ENCODE measurements at regions not wholly inside any gene's neighbourhood (a gene's known extent, or its start where the extent isn't known, plus 50 kb on each side); places are given as distances from the start of the nearest gene placed in this dataset.

GRCh38 chr4:13893987-13894386, 266.5 kb upstream of the BOD1L1 start:
- TF ChIP-seq ZNF274 (IDR thresholded peaks at IDR 0.05; ENCODE audit: low read depth, low read length) (no peak), YY1 (IDR thresholded peaks at IDR 0.05; ENCODE audit: insufficient read depth, insufficient read length) (no peak), SUZ12 (IDR thresholded peaks at IDR 0.05; ENCODE audit: extremely low read depth, insufficient read depth, insufficient read length) (no peak)
- Histone ChIP-seq H3K4me3 (ENCODE audit: insufficient read length, low read depth) (no peak overlapping the region), H3K4me1 (ENCODE audit: insufficient read depth, insufficient read length) (peaks cover 3% of the 10 kb centered on the region), H3K27me3 (ENCODE audit: insufficient read depth, insufficient read length) (no peaks in the 10 kb centered on the region), H3K9ac (ENCODE audit: insufficient read length, low read depth) (no peak overlapping the region), H3K36me3 (ENCODE audit: insufficient read depth, insufficient read length, low read length) (no peaks in the 10 kb centered on the region), H3K9me3 (ENCODE audit: insufficient read depth, low read length) (no peaks in the 10 kb centered on the region)
- DNase-seq (ENCODE audit: low read depth, low spot score), result no peak

DNA sequence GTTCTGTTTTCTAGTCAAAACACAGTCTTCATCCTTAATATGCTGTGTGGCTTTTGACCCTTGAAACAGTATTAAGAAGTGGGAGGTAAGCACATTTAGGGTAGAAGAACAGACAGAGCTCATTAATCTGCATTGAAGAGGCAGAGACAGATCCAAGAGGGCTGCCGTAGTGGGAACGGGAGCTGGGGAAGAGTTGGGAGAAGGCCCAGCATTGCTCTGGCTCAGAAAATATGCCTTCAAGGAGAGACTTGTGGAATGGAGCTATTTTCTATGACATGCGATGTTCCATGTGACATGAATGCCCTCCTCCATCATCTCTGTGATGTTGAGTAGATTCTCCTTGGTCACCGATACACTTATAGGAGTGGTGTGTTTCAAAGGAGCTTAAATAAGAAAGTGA, 273.3 kb upstream of the BOD1L1 start:
- Histone ChIP-seq H3K9me3 (ENCODE audit: insufficient read depth, low read length) (no peaks in the 10 kb centered on the region), H3K27me3 (ENCODE audit: insufficient read depth, insufficient read length) (no peaks in the 10 kb centered on the region), H3K4me1 (ENCODE audit: insufficient read depth, insufficient read length) (no peaks in the 10 kb centered on the region), H3K4me3 (ENCODE audit: insufficient read length, low read depth) (no peak overlapping the region), H3K9ac (ENCODE audit: insufficient read length, low read depth) (no peak overlapping the region), H3K36me3 (ENCODE audit: insufficient read depth, insufficient read length, low read length) (no peaks in the 10 kb centered on the region)
- TF ChIP-seq ZNF274 (IDR thresholded peaks at IDR 0.05; ENCODE audit: low read depth, low read length) (no peak), YY1 (IDR thresholded peaks at IDR 0.05; ENCODE audit: insufficient read depth, insufficient read length) (no peak), SUZ12 (IDR thresholded peaks at IDR 0.05; ENCODE audit: extremely low read depth, insufficient read depth, insufficient read length) (no peak)
- DNase-seq (ENCODE audit: low read depth, low spot score), result no peak

DNA sequence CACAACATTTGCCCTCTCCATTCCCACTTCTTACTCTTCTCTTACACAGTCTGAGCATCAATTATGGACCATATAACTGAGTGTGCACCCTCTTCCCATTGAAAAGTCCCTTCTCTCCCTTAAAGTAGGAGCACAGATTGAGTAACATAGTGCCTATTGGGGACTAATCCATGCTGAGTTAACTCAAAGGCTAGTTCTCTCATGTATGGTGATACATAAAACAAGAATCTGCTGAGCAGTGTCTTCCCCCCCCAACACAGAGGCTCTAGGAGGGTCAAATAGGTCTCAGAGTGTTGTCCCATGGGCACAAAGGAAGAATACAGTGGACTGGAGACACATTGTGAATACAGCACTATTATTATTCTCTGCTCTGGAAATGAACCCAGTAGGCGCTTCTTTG, 274.6 kb upstream of the BOD1L1 start:
- no peak overlapping the region for H3K9ac ChIP-seq (ENCODE audit: insufficient read length, low read depth)
- no peak overlapping the region for H3K4me3 ChIP-seq (ENCODE audit: insufficient read length, low read depth)
- DNase-seq (ENCODE audit: low read depth, low spot score), result no peak
- H3K9me3 ChIP-seq (ENCODE audit: insufficient read depth, low read length), result no peaks in the 10 kb centered on the region
- H3K4me1 ChIP-seq (ENCODE audit: insufficient read depth, insufficient read length), result no peaks in the 10 kb centered on the region
- H3K36me3 ChIP-seq (ENCODE audit: insufficient read depth, insufficient read length, low read length), result no peaks in the 10 kb centered on the region
- TF ChIP-seq YY1 (IDR thresholded peaks at IDR 0.05; ENCODE audit: insufficient read depth, insufficient read length), result no peak
- TF ChIP-seq SUZ12 (IDR thresholded peaks at IDR 0.05; ENCODE audit: extremely low read depth, insufficient read depth, insufficient read length), result no peak
- no peak for TF ChIP-seq ZNF274 (IDR thresholded peaks at IDR 0.05; ENCODE audit: low read depth, low read length)
- H3K27me3 ChIP-seq (ENCODE audit: insufficient read depth, insufficient read length), result no peaks in the 10 kb centered on the region

DNA sequence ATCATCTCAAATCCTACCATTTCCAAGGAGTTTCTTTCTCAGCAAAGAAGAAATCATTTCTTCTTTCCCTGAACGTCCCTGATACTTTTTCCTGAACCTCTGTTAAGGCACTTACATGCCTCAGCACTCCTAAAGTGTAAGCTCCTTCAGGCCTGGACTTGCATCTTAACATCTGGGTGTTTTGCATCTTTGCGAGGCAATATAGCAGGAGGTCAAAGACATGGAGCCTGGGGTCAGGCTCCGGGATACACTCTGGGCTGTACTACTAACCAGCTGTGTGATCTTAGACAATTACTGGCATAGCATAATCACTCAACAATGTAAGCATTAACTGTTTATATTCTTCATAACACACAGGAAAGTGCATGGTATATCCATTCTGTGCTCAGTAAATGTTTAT, 275.5 kb upstream of the BOD1L1 start:
- Histone ChIP-seq H3K9me3 (ENCODE audit: insufficient read depth, low read length) (no peaks in the 10 kb centered on the region), H3K4me3 (ENCODE audit: insufficient read length, low read depth) (no peak overlapping the region), H3K4me1 (ENCODE audit: insufficient read depth, insufficient read length) (no peaks in the 10 kb centered on the region), H3K27me3 (ENCODE audit: insufficient read depth, insufficient read length) (no peaks in the 10 kb centered on the region), H3K36me3 (ENCODE audit: insufficient read depth, insufficient read length, low read length) (no peaks in the 10 kb centered on the region), H3K9ac (ENCODE audit: insufficient read length, low read depth) (no peak overlapping the region)
- TF ChIP-seq ZNF274 (IDR thresholded peaks at IDR 0.05; ENCODE audit: low read depth, low read length) (no peak), SUZ12 (IDR thresholded peaks at IDR 0.05; ENCODE audit: extremely low read depth, insufficient read depth, insufficient read length) (no peak), YY1 (IDR thresholded peaks at IDR 0.05; ENCODE audit: insufficient read depth, insufficient read length) (no peak)
- no peak for DNase-seq (ENCODE audit: low read depth, low spot score)

DNA sequence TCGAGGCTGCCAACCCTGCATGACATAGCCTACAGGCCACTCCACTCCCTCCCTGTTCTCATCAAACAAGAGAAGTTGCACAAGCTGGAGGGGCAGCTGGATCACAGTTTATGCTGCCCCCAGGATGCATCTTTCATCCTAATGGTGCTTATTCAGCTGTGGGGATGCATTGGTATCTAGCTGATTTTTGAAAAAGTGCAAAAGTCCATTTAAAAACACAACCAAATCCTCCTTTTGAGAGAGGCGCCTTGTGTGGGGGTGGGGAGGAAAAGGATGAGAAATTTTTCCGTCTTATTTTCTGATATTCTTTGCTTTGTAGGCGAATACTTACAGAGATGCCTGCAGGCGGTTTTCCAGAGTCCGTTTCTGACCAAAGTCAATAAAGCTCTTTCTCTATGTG, 276.4 kb upstream of the BOD1L1 start:
- H3K4me3 ChIP-seq (ENCODE audit: insufficient read length, low read depth), result no peak overlapping the region

DNA sequence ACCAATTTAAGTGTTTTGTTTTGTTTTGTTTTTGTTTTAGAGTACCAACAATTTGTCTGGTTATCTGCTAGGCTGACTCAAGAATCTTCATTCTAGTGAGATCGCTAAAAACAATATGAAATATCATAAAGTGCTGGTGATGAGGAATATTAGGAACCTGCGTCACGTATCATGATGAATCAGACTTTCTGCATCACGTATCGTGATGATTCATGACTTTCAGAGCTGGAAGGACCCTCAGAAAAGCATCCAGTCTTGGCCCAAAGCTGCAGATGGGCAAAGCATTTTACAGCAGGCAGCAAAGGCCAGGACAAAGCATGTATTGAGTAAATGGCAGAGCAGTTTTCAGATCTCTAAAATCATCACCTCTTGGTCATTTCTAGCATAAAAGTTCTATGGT, 278.0 kb upstream of the BOD1L1 start:
- no peak overlapping the region for H3K4me3 ChIP-seq (ENCODE audit: insufficient read length, low read depth)
- TF ChIP-seq ZNF274 (IDR thresholded peaks at IDR 0.05; ENCODE audit: low read depth, low read length) (no peak), SUZ12 (IDR thresholded peaks at IDR 0.05; ENCODE audit: extremely low read depth, insufficient read depth, insufficient read length) (no peak), YY1 (IDR thresholded peaks at IDR 0.05; ENCODE audit: insufficient read depth, insufficient read length) (no peak)
- no peaks in the 10 kb centered on the region for H3K27me3 ChIP-seq (ENCODE audit: insufficient read depth, insufficient read length)
- DNase-seq (ENCODE audit: low read depth, low spot score), result no peak
- H3K36me3 ChIP-seq (ENCODE audit: insufficient read depth, insufficient read length, low read length), result no peaks in the 10 kb centered on the region
- H3K9me3 ChIP-seq (ENCODE audit: insufficient read depth, low read length), result no peaks in the 10 kb centered on the region
- no peak overlapping the region for H3K9ac ChIP-seq (ENCODE audit: insufficient read length, low read depth)
- H3K4me1 ChIP-seq (ENCODE audit: insufficient read depth, insufficient read length), result no peaks in the 10 kb centered on the region

More for the DNA sequence above, 276.4 kb upstream of the BOD1L1 start:
- H3K9me3 ChIP-seq (ENCODE audit: insufficient read depth, low read length), result no peaks in the 10 kb centered on the region
- TF ChIP-seq ZNF274 (IDR thresholded peaks at IDR 0.05; ENCODE audit: low read depth, low read length) (no peak), SUZ12 (IDR thresholded peaks at IDR 0.05; ENCODE audit: extremely low read depth, insufficient read depth, insufficient read length) (no peak), YY1 (IDR thresholded peaks at IDR 0.05; ENCODE audit: insufficient read depth, insufficient read length) (no peak)
- H3K36me3 ChIP-seq (ENCODE audit: insufficient read depth, insufficient read length, low read length), result no peaks in the 10 kb centered on the region
- no peak overlapping the region for H3K9ac ChIP-seq (ENCODE audit: insufficient read length, low read depth)
- no peaks in the 10 kb centered on the region for H3K27me3 ChIP-seq (ENCODE audit: insufficient read depth, insufficient read length)
- DNase-seq (ENCODE audit: low read depth, low spot score), result no peak
- H3K4me1 ChIP-seq (ENCODE audit: insufficient read depth, insufficient read length), result no peaks in the 10 kb centered on the region

DNA sequence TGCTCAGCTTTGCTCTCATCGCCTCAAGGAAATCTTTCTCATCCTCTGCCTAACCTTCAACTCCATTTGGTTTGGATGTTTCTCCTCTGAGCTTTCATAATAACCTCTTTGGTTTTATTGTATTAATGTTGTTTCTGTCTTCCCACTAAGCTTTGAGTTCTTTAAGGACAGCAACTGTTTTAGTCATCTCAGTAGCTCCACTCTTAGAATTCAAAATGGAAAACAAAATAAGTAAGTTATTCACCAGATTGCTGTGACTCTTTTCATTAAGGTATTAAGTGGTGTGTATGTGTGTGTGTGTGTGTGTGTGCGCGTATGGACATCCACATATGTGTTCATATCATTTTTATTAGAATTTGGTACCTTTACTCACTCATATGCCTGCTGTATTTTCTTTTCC, 279.2 kb upstream of the BOD1L1 start:
- H3K27me3 ChIP-seq (ENCODE audit: insufficient read depth, insufficient read length), result no peaks in the 10 kb centered on the region

More for the DNA sequence above, 279.2 kb upstream of the BOD1L1 start:
- TF ChIP-seq ZNF274 (IDR thresholded peaks at IDR 0.05; ENCODE audit: low read depth, low read length) (no peak), YY1 (IDR thresholded peaks at IDR 0.05; ENCODE audit: insufficient read depth, insufficient read length) (no peak), SUZ12 (IDR thresholded peaks at IDR 0.05; ENCODE audit: extremely low read depth, insufficient read depth, insufficient read length) (no peak)
- no peaks in the 10 kb centered on the region for H3K4me1 ChIP-seq (ENCODE audit: insufficient read depth, insufficient read length)
- no peak overlapping the region for H3K4me3 ChIP-seq (ENCODE audit: insufficient read length, low read depth)
- no peaks in the 10 kb centered on the region for H3K9me3 ChIP-seq (ENCODE audit: insufficient read depth, low read length)
- H3K36me3 ChIP-seq (ENCODE audit: insufficient read depth, insufficient read length, low read length), result no peaks in the 10 kb centered on the region
- DNase-seq (ENCODE audit: low read depth, low spot score), result no peak
- no peak overlapping the region for H3K9ac ChIP-seq (ENCODE audit: insufficient read length, low read depth)

Data from NT2/D1 (cell line).